WTC11 (cell line): ENCODE measurements at regions not wholly inside any gene's neighbourhood (a gene's known extent, or its start where the extent isn't known, plus 50 kb on each side); places are given as distances from the start of the nearest gene placed in this dataset.

Source experiments
- JUN ChIP-seq: sonication (generic); formaldehyde crosslinking; IDR thresholded peaks from 2 replicates; pipeline ENCODE4 v1.8.0; 2023; ENCODE audit warnings: mild to moderate bottlenecking, missing genetic modification reagents
- NR2C2 ChIP-seq: sonication (generic); formaldehyde crosslinking; IDR thresholded peaks from 2 replicates; pipeline ENCODE4 v1.8.0; 2022; ENCODE audit warnings: mild to moderate bottlenecking, missing genetic modification reagents
- TF ChIP-seq, protein P1 (sequence below): fragments of 200-600 bp; IDR thresholded peaks from 2 replicates; pipeline ENCODE4 v1.8.0; 2022; ENCODE audit warnings: antibody characterized with exemption

DNA sequence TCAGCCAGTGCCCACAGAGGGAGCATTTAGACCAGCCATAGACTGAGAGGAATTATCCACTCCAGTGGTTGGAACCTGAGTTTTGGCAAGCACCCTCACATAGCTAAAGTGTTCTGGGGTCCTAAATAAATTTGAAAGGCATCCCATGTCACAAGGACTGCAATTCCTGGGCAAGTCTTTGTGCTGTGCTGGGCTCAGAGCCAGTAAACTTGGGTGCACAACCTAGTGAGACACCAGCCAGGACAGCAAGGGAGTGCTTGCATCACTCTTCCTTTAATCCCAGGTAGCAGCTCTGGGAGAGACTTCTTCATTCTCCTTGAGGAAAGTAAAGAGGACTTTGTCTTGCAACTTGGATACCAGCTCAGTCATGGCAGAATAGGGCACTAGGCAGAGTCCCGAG lies 142.0 kb upstream of the FSCB start:
- TF ChIP-seq JUN (CRISPR knock-in tag) (no peak), NR2C2 (CRISPR knock-in tag) (no peak)
- TF ChIP-seq, protein P1, sequence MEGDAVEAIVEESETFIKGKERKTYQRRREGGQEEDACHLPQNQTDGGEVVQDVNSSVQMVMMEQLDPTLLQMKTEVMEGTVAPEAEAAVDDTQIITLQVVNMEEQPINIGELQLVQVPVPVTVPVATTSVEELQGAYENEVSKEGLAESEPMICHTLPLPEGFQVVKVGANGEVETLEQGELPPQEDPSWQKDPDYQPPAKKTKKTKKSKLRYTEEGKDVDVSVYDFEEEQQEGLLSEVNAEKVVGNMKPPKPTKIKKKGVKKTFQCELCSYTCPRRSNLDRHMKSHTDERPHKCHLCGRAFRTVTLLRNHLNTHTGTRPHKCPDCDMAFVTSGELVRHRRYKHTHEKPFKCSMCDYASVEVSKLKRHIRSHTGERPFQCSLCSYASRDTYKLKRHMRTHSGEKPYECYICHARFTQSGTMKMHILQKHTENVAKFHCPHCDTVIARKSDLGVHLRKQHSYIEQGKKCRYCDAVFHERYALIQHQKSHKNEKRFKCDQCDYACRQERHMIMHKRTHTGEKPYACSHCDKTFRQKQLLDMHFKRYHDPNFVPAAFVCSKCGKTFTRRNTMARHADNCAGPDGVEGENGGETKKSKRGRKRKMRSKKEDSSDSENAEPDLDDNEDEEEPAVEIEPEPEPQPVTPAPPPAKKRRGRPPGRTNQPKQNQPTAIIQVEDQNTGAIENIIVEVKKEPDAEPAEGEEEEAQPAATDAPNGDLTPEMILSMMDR, result no peak
